ENCODE measurements at regions not wholly inside any gene's neighbourhood (a gene's known extent, or its start where the extent isn't known, plus 50 kb on each side); places are given as distances from the start of the nearest gene placed in this dataset.

DNA sequence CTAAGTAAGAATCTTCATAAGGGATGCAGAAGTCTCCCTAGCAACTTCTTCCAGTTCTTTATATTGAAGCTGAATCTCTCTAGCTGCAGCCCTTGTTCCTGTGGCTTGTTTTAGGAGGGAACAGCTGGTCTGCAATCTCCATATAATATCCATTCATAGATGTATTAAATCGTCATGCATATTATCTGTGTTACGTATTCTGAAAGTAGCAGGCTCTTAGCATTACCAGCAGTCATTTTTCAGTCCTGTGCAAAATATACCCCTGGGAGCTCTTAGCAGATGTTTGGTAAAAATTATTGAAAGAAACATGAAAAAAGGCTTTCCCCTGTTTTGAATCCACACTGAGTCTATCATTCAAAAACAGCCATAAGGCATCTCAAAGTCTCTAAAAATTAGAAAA lies 385.3 kb downstream of the IRS1 start:
- DNase-seq (ENCODE audit: low spot score): no peak
- in situ Hi-C loops (cut with MboI; ENCODE audit: low pct_unique_long_range_greater_than_20kb, low sequenced_read_pairs, unreplicated experiment): no loop called here
- TF ChIP-seq, protein P1, sequence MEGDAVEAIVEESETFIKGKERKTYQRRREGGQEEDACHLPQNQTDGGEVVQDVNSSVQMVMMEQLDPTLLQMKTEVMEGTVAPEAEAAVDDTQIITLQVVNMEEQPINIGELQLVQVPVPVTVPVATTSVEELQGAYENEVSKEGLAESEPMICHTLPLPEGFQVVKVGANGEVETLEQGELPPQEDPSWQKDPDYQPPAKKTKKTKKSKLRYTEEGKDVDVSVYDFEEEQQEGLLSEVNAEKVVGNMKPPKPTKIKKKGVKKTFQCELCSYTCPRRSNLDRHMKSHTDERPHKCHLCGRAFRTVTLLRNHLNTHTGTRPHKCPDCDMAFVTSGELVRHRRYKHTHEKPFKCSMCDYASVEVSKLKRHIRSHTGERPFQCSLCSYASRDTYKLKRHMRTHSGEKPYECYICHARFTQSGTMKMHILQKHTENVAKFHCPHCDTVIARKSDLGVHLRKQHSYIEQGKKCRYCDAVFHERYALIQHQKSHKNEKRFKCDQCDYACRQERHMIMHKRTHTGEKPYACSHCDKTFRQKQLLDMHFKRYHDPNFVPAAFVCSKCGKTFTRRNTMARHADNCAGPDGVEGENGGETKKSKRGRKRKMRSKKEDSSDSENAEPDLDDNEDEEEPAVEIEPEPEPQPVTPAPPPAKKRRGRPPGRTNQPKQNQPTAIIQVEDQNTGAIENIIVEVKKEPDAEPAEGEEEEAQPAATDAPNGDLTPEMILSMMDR (IDR thresholded peaks at IDR 0.05; ENCODE audit: extremely low read depth, insufficient read depth, missing control alignments): no peak

DNA sequence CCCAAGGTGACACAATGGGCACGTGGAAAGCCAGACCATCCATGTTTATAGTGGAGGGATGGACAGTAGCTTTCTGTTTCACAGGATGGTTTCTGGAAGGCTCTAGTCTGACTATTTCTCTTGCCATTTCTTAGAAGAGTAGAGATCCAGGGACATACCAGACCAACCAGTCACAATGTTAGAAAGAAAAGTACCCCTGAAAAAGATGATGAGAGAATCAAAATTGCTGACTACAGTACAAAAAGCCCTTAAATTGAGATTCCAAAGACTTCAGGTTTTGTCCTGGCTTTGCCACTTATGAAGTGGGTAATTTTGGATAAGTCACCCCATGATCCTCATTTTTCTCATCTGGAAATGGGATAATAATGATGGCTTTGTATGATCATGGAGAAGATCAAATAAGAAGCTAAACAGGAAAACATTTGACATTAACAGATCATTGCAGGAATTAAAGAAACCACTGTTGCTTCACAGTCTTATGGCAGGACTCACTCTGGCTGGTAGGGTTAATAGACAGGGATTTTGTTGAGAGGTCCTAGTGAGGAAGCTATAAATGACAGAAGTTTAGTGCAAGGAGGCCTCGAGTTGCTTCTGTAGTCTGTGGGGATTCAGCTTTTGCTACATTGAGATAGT lies 386.0 kb downstream of the IRS1 start:
- TF ChIP-seq, protein P1 (IDR thresholded peaks at IDR 0.05; ENCODE audit: extremely low read depth, insufficient read depth, missing control alignments): no peak
- DNase-seq (ENCODE audit: low spot score): no peak
- in situ Hi-C loops (cut with MboI; ENCODE audit: low pct_unique_long_range_greater_than_20kb, low sequenced_read_pairs, unreplicated experiment): no loop called here

DNA sequence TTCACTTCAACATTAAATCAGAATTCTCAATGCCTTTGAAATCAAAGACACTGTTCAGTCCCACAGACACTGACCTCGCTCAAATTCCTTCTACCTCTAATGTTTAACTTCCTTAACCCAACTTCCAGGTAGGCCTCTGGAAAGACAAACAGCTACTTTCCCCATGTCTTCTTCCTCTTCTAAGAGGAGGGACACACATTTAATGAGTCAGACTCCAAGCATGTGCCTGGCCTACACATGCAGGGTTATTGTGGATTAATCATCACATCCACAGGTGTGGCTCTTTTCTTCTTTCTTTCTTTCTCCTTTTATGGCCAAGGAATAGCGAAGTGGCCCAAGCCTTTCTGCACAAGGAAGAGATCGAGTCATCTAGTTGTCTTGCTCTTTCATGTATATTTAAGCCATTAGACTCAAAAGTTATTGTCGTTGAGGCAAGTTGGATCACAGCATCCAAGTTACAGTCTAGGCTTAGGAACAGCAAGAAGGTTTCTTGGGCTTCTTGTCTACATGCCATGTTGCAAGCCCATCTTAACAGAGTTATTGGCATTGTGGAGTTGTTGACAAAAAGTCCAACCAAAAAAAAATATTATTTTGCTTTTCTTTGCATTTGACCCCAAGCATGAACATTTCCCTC lies 387.8 kb downstream of the IRS1 start:
- in situ Hi-C loops (cut with MboI; ENCODE audit: low pct_unique_long_range_greater_than_20kb, low sequenced_read_pairs, unreplicated experiment): no loop called here
- DNase-seq (ENCODE audit: low spot score): no peak

DNA sequence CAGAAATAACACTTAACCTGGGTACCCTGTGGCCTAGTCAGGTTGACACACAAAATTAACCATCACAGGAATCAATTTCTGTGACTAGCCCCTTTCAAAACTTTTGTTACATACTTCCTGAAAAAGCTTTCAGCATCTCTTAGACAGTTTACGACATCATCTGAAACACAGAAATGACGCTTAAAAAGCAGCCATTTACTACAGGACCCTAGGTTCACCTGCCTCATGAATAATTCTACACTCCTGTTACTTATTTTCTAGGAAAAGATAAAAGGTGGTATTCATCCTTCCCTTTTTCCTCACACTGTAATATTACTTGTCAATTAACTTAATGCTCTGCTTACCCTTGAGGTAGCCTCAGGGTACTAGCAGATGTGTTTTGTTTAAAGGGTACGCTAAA lies 388.4 kb downstream of the IRS1 start:
- in situ Hi-C loops (cut with MboI; ENCODE audit: low pct_unique_long_range_greater_than_20kb, low sequenced_read_pairs, unreplicated experiment): no loop called here
- TF ChIP-seq, protein P1 (IDR thresholded peaks at IDR 0.05; ENCODE audit: extremely low read depth, insufficient read depth, missing control alignments): no peak
- DNase-seq (ENCODE audit: low spot score): no peak

More for the DNA sequence above, 387.8 kb downstream of the IRS1 start:
- TF ChIP-seq, protein P1 (IDR thresholded peaks at IDR 0.05; ENCODE audit: extremely low read depth, insufficient read depth, missing control alignments): no peak

DNA sequence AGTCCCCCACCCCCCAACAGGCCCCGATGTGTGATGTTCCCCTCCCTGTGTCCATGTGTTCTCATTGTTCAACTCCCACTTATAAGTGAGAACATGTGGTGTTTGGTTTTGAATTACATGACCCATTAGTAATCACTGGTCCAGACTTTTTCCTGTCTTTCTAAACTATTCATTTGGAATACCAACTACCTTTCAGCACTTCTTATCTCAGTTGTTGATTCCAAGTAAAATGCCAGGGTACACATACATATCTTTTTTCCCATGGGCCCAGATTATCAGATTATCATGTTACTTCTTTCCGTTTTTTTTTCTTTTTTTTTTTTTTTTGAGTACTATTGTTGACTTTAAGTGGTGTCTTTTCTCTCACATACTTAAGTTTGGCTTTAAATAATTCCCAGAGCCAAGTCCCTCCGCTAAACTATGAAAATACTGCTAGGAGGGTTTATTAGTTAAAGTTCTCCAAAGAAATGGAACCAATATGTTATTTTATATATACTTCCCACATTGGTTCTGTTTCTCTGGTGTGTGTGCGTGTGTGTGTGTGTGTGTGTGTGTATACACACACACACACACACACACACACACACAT lies 389.3 kb downstream of the IRS1 start:
- no peak for DNase-seq (ENCODE audit: low spot score)
- in situ Hi-C loops (cut with MboI; ENCODE audit: low pct_unique_long_range_greater_than_20kb, low sequenced_read_pairs, unreplicated experiment): no loop called here
- TF ChIP-seq, protein P1 (IDR thresholded peaks at IDR 0.05; ENCODE audit: extremely low read depth, insufficient read depth, missing control alignments): no peak

DNA sequence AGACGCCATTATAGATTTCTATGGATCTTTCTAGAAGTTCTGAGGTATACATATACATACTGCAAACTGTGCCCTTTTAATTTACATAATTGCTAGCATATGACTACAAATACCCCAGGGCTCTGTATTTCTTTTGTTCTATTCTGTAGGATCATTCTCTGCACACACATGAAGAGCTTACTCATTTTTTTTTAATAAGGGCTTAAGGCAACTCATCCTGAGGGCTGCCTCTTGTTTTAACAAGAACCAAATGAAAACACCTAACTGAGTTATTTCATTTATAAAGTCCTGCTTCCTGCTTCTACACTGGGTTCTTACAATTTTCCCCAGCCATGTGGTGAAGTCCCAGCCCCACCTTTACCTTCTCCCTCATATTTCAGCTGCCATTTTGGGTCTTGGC lies 390.5 kb downstream of the IRS1 start:
- TF ChIP-seq, protein P1 (IDR thresholded peaks at IDR 0.05; ENCODE audit: extremely low read depth, insufficient read depth, missing control alignments): no peak
- DNase-seq (ENCODE audit: low spot score): no peak
- in situ Hi-C loops (cut with MboI; ENCODE audit: low pct_unique_long_range_greater_than_20kb, low sequenced_read_pairs, unreplicated experiment): no loop called here
